ENCODE measurements at regions not wholly inside any gene's neighbourhood (a gene's known extent, or its start where the extent isn't known, plus 50 kb on each side); places are given as distances from the start of the nearest gene placed in this dataset.

DNA sequence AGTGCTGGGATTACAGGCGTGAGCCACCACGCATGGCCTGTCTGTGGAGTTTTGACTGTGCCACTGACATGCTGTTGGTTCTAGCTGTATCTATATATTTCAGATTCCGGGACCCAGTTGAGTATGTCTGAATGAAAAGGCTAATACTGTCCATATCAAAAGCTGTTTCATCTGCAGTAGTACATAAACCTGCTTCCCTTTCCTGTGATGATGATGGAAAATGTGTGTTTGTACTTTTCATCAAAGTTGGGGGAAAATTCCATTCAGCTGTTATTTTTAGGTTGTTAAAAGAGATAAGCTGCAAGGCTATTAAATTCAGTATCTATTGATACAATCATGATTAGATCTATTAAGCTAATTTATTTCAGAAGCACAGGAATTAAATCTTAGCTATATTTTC, 237.6 kb upstream of the ADAMTSL1 start:
- TF ChIP-seq ZNF140 (CRISPR knock-in tag; IDR thresholded peaks at IDR 0.05), result no peak
- no peak for TF ChIP-seq MTA2 (IDR thresholded peaks at IDR 0.05; ENCODE audit: low read depth)
- no peak for TF ChIP-seq ZBTB7A (IDR thresholded peaks at IDR 0.05; ENCODE audit: borderline replicate concordance, control insufficient read depth, low read depth, low read length)
- no peak for TF ChIP-seq ZFP36 (IDR thresholded peaks at IDR 0.05; ENCODE audit: low read depth, low read length, partially characterized antibody)
- TF ChIP-seq C11orf30 (IDR thresholded peaks at IDR 0.05; ENCODE audit: low read depth), result no peak
- no peak for TF ChIP-seq EZH2 (IDR thresholded peaks at IDR 0.05; ENCODE audit: borderline replicate concordance, low read depth, low read length)
- no peak for TF ChIP-seq EP300 (IDR thresholded peaks at IDR 0.05; ENCODE audit: low read length)
- TF ChIP-seq, protein P1, sequence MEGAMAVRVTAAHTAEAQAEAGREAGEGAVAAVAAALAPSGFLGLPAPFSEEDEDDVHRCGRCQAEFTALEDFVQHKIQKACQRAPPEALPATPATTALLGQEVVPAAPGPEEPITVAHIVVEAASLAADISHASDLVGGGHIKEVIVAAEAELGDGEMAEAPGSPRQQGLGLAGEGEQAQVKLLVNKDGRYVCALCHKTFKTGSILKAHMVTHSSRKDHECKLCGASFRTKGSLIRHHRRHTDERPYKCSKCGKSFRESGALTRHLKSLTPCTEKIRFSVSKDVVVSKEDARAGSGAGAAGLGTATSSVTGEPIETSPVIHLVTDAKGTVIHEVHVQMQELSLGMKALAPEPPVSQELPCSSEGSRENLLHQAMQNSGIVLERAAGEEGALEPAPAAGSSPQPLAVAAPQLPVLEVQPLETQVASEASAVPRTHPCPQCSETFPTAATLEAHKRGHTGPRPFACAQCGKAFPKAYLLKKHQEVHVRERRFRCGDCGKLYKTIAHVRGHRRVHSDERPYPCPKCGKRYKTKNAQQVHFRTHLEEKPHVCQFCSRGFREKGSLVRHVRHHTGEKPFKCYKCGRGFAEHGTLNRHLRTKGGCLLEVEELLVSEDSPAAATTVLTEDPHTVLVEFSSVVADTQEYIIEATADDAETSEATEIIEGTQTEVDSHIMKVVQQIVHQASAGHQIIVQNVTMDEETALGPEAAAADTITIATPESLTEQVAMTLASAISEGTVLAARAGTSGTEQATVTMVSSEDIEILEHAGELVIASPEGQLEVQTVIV (CRISPR knock-in tag; IDR thresholded peaks at IDR 0.05; ENCODE audit: borderline replicate concordance), result no peak
- TF ChIP-seq MYNN (IDR thresholded peaks at IDR 0.05), result no peak
- TF ChIP-seq MYNN (CRISPR knock-in tag; IDR thresholded peaks at IDR 0.05), result no peak
- TF ChIP-seq, protein P2, sequence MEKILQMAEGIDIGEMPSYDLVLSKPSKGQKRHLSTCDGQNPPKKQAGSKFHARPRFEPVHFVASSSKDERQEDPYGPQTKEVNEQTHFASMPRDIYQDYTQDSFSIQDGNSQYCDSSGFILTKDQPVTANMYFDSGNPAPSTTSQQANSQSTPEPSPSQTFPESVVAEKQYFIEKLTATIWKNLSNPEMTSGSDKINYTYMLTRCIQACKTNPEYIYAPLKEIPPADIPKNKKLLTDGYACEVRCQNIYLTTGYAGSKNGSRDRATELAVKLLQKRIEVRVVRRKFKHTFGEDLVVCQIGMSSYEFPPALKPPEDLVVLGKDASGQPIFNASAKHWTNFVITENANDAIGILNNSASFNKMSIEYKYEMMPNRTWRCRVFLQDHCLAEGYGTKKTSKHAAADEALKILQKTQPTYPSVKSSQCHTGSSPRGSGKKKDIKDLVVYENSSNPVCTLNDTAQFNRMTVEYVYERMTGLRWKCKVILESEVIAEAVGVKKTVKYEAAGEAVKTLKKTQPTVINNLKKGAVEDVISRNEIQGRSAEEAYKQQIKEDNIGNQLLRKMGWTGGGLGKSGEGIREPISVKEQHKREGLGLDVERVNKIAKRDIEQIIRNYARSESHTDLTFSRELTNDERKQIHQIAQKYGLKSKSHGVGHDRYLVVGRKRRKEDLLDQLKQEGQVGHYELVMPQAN (IDR thresholded peaks at IDR 0.05; ENCODE audit: borderline replicate concordance), result no peak
- TF ChIP-seq PHF8 (IDR thresholded peaks at IDR 0.05; ENCODE audit: borderline replicate concordance, low read length), result no peak

All from K562 (cell line).